A549 (cell line): ENCODE measurements at regions not wholly inside any gene's neighbourhood (a gene's known extent, or its start where the extent isn't known, plus 50 kb on each side); places are given as distances from the start of the nearest gene placed in this dataset.

ENCODE experiments used
- CEBPB ChIP-seq, 2 experiments: fragments of >200 bp in 1 of 2; sonication (Bioruptor Twin) in 1 of 2; formaldehyde crosslinking in 1 of 2; IDR thresholded peaks; 2 replicates each; pipeline ENCODE4 v1.6.1; 2012 to 2016
- CTCF ChIP-seq: fragments of >200 bp; sonication (Bioruptor Twin); formaldehyde crosslinking; IDR thresholded peaks from 3 replicates; pipeline ENCODE4 v1.5.1; 2016
- EP300 ChIP-seq, 2 experiments: fragments of >200 bp; sonication (Bioruptor Twin); formaldehyde crosslinking; IDR thresholded peaks; 2 replicates in 1 of 2; 3 replicates in 1 of 2; pipeline ENCODE4 v1.6.1; 2016 to 2017
- JUN ChIP-seq, 2 experiments: fragments of >200 bp; sonication (Bioruptor Twin); formaldehyde crosslinking; IDR thresholded peaks; 2 replicates in 1 of 2; 3 replicates in 1 of 2; pipeline ENCODE4 v1.6.1; 2016 to 2017
- JUNB ChIP-seq: fragments of >200 bp; sonication (Bioruptor Twin); formaldehyde crosslinking; IDR thresholded peaks from 2 replicates; pipeline ENCODE4 v1.6.1; 2016
- MAFK ChIP-seq: fragments of 450-650 bp; IDR thresholded peaks from 2 replicates; pipeline ENCODE4 v1.6.1; 2014; ENCODE audit not compliant: partially characterized antibody
- MYC ChIP-seq: IDR thresholded peaks from 2 replicates; pipeline ENCODE4 v1.6.1; 2012; ENCODE audit warnings: mild to moderate bottlenecking, inconsistent platforms, low read length, improper control_type of control experiment, borderline replicate concordance
- PBX3 ChIP-seq: IDR thresholded peaks from 2 replicates; pipeline ENCODE4 v1.6.1; 2012
- POLR2A ChIP-seq: IDR thresholded peaks from 2 replicates; pipeline ENCODE4 v1.6.1; 2012; ENCODE audit warnings: mild to moderate bottlenecking, low read length
- POLR2AphosphoS2 ChIP-seq: conservative IDR thresholded peaks from 2 replicates; pipeline ENCODE4 v1.6.1; 2012; ENCODE audit warnings: low read length, improper control_type of control experiment, inconsistent platforms
- RAD21 ChIP-seq, 2 experiments: fragments of >200 bp in 1 of 2; sonication (Bioruptor Twin) in 1 of 2; formaldehyde crosslinking in 1 of 2; IDR thresholded peaks in 1 of 2; conservative IDR thresholded peaks in 1 of 2; 2 replicates in 1 of 2; 3 replicates in 1 of 2; pipeline ENCODE4 v1.6.1; 2012 to 2018; ENCODE audit warnings: inconsistent platforms in 1 of 2
- RFX5 ChIP-seq: fragments of 450-650 bp; IDR thresholded peaks from 2 replicates; pipeline ENCODE4 v1.7.1; 2014; ENCODE audit warnings: antibody characterized with exemption, mild to moderate bottlenecking, moderate library complexity

GRCh38 chr11:19366992-19367709, 126.4 kb upstream of the E2F8 start:
- TF ChIP-seq MAFK (no peak), EP300 (IDR thresholded peaks at IDR 0.05) (no peak), CTCF (no peak), POLR2A (no peak), PBX3 (no peak), RAD21 (conservative IDR thresholded peaks at IDR 0.05 in 1 of 2, IDR thresholded peaks at IDR 0.05 in 1 of 2) (no peak), POLR2AphosphoS2 (no peak), MYC (no peak), CEBPB (IDR thresholded peaks at IDR 0.05) (no peak), JUN (IDR thresholded peaks at IDR 0.05) (no peak), RFX5 (no peak), JUNB (no peak)
